GM12878 (cell line): ENCODE measurements at regions not wholly inside any gene's neighbourhood (a gene's known extent, or its start where the extent isn't known, plus 50 kb on each side); places are given as distances from the start of the nearest gene placed in this dataset.

ENCODE experiments used
- ATF7 ChIP-seq: fragments of 450-650 bp; IDR thresholded peaks from 2 replicates; pipeline ENCODE4 v1.6.1; 2016; ENCODE audit warnings: low read depth, mild to moderate bottlenecking
- BACH1 ChIP-seq: fragments of 450-650 bp; IDR thresholded peaks from 2 replicates; pipeline ENCODE4 v1.6.1; 2017; ENCODE audit warnings: mild to moderate bottlenecking, borderline replicate concordance
- BHLHE40 ChIP-seq, 2 experiments: fragments of 450-650 bp in 1 of 2; IDR thresholded peaks; 2 replicates each; pipeline ENCODE4 v1.6.1; 2011 to 2017; ENCODE audit warnings: low read depth in 2 of 2, borderline replicate concordance in 1 of 2, improper control_type of control experiment in 1 of 2, low read length in 1 of 2, mild to moderate bottlenecking in 1 of 2
- CBX3 ChIP-seq: fragments of 200-600 bp; sonication (generic); IDR thresholded peaks from 2 replicates; pipeline ENCODE4 v1.6.1; 2016; ENCODE audit warnings: low read depth, borderline replicate concordance
- CREB1 ChIP-seq: IDR thresholded peaks from 2 replicates; pipeline ENCODE4 v1.6.1; 2012; ENCODE audit warnings: low read depth, mild to moderate bottlenecking, inconsistent platforms
- E2F8 ChIP-seq: fragments of 450-650 bp; IDR thresholded peaks from 2 replicates; pipeline ENCODE4 v1.6.1; 2018; ENCODE audit warnings: mild to moderate bottlenecking, low read depth, moderate library complexity; ENCODE audit not compliant: partially characterized antibody
- ESRRA ChIP-seq: IDR thresholded peaks from 2 replicates; pipeline ENCODE4 v1.6.1; 2012; ENCODE audit warnings: mild to moderate bottlenecking, low read length, improper control_type of control experiment
- EZH2 ChIP-seq: IDR thresholded peaks from 2 replicates; pipeline ENCODE4 v1.6.1; 2012; ENCODE audit warnings: low read depth, mild to moderate bottlenecking, control low read depth, inconsistent platforms, low read length, borderline replicate concordance; ENCODE audit not compliant: control insufficient read depth
- FOXM1 ChIP-seq: IDR thresholded peaks from 2 replicates; pipeline ENCODE4 v1.6.1; 2012; ENCODE audit warnings: low read depth, mild to moderate bottlenecking, inconsistent platforms, low read length, moderate library complexity
- IKZF2 ChIP-seq, 2 experiments: fragments of 450-650 bp; IDR thresholded peaks; 2 replicates each; pipeline ENCODE4 v1.6.1; 2017; ENCODE audit warnings: mild to moderate bottlenecking in 2 of 2, moderate library complexity in 2 of 2
- MLLT1 ChIP-seq: fragments of 450-650 bp; IDR thresholded peaks from 2 replicates; pipeline ENCODE4 v1.6.1; 2016; ENCODE audit warnings: mild to moderate bottlenecking
- MTA2 ChIP-seq: fragments of 450-650 bp; IDR thresholded peaks from 2 replicates; pipeline ENCODE4 v1.6.1; 2016; ENCODE audit warnings: low read depth, mild to moderate bottlenecking, moderate library complexity
- NBN ChIP-seq: fragments of 450-650 bp; IDR thresholded peaks from 2 replicates; pipeline ENCODE4 v1.6.1; 2016
- NR2C2 ChIP-seq: IDR thresholded peaks from 2 replicates; pipeline ENCODE4 v1.6.1; 2011; ENCODE audit warnings: borderline replicate concordance, low read depth; ENCODE audit not compliant: control insufficient read depth, insufficient read length
- PAX8 ChIP-seq: fragments of 450-650 bp; IDR thresholded peaks from 2 replicates; pipeline ENCODE4 v1.6.1; 2017; ENCODE audit warnings: mild to moderate bottlenecking, moderate library complexity
- POU2F2 ChIP-seq: IDR thresholded peaks from 3 replicates; pipeline ENCODE4 v1.6.1; 2011; ENCODE audit warnings: low read depth, mild to moderate bottlenecking, low read length, borderline replicate concordance
- SRF ChIP-seq, 2 experiments: IDR thresholded peaks; 2 replicates each; pipeline ENCODE4 v1.6.1; 2011; ENCODE audit warnings: low read depth in 2 of 2, low read length in 2 of 2, mild to moderate bottlenecking in 1 of 2, moderate library complexity in 1 of 2
- TAF1 ChIP-seq: IDR thresholded peaks from 2 replicates; pipeline ENCODE4 v1.6.1; 2011; ENCODE audit warnings: mild to moderate bottlenecking, low read depth, low read length, borderline replicate concordance
- TCF3 ChIP-seq: IDR thresholded peaks from 2 replicates; pipeline ENCODE4 v1.6.1; 2012; ENCODE audit warnings: low read depth, mild to moderate bottlenecking, low read length, borderline replicate concordance; ENCODE audit not compliant: insufficient read depth
- ZNF622 ChIP-seq: fragments of 450-650 bp; IDR thresholded peaks from 2 replicates; pipeline ENCODE4 v1.6.1; 2017; ENCODE audit warnings: mild to moderate bottlenecking, inconsistent platforms
- TF ChIP-seq, protein P1 (sequence below): fragments of 450-650 bp; IDR thresholded peaks from 2 replicates; pipeline ENCODE4 v1.6.1; 2018; ENCODE audit warnings: borderline replicate concordance, mild to moderate bottlenecking; ENCODE audit not compliant: partially characterized antibody
- TF ChIP-seq, protein P2 (sequence below): fragments of 450-650 bp; IDR thresholded peaks from 2 replicates; pipeline ENCODE4 v1.6.1; 2017; ENCODE audit warnings: low read depth, mild to moderate bottlenecking, moderate library complexity

DNA sequence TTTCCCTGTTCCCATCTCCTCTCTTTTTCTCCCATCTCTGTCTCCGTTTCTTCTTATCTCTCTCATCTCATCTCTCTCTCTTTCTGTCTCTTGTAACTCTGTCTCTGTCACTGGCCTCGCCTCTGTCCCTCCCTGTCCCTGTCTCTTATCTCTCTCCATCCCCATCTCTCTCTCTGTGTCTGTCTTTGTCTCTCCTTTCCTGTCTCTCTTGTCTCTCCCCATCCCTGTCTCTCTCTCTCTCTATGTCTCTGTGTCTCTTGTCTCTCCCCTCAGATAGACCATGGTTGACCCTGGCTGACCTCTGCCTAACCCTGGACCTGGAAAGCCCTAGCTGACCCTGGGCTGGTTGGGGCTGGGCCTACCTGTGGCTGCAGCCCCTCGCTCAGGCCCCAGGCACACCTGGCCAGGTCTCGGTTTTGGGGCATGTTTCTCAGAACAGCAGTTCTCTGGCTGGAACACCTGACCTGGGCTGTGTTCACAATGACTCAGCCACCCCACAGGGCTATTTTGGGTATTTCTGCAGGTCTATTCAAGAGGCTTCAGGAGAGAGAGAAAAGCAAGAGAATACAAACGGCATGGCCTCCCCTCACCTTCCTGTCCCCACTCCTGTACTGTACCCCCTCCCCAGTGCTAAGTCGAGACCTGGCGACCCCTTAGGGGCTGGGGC is 174.4 kb downstream of the TMEM121 start (continued):
- TF ChIP-seq, protein P1, sequence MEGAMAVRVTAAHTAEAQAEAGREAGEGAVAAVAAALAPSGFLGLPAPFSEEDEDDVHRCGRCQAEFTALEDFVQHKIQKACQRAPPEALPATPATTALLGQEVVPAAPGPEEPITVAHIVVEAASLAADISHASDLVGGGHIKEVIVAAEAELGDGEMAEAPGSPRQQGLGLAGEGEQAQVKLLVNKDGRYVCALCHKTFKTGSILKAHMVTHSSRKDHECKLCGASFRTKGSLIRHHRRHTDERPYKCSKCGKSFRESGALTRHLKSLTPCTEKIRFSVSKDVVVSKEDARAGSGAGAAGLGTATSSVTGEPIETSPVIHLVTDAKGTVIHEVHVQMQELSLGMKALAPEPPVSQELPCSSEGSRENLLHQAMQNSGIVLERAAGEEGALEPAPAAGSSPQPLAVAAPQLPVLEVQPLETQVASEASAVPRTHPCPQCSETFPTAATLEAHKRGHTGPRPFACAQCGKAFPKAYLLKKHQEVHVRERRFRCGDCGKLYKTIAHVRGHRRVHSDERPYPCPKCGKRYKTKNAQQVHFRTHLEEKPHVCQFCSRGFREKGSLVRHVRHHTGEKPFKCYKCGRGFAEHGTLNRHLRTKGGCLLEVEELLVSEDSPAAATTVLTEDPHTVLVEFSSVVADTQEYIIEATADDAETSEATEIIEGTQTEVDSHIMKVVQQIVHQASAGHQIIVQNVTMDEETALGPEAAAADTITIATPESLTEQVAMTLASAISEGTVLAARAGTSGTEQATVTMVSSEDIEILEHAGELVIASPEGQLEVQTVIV, result no peak
- TF ChIP-seq PAX8 (no peak), ESRRA (no peak), TCF3 (peak; percentile 94), SRF (IDR thresholded peaks at IDR 0.05; ENCODE audit: low read depth in 2 of 2, low read length in 2 of 2) (no peak), CREB1 (peak; percentile 44), FOXM1 (peak; percentile 88), ZNF622 (no peak), ATF7 (peak; percentile 61; the same call in 1 of the 2 replicates), IKZF2 (IDR thresholded peaks at IDR 0.05) (peak; percentile 77 to 81), POU2F2 (peak; percentile 16; the same call in 1 of the 3 replicates), MLLT1 (peak; percentile 99), CBX3 (no peak), TAF1 (no peak), NBN (peak; percentile 98), BACH1 (peak; percentile 84; the same call in 1 of the 2 replicates), E2F8 (no peak), BHLHE40 (IDR thresholded peaks at IDR 0.05; ENCODE audit: borderline replicate concordance in 1 of 2, low read depth in 2 of 2, low read length in 1 of 2) (peak; percentile 72 to 82), EZH2 (no peak), MTA2 (peak; percentile 64; the same call in 1 of the 2 replicates), NR2C2 (no peak)
- TF ChIP-seq, protein P2, sequence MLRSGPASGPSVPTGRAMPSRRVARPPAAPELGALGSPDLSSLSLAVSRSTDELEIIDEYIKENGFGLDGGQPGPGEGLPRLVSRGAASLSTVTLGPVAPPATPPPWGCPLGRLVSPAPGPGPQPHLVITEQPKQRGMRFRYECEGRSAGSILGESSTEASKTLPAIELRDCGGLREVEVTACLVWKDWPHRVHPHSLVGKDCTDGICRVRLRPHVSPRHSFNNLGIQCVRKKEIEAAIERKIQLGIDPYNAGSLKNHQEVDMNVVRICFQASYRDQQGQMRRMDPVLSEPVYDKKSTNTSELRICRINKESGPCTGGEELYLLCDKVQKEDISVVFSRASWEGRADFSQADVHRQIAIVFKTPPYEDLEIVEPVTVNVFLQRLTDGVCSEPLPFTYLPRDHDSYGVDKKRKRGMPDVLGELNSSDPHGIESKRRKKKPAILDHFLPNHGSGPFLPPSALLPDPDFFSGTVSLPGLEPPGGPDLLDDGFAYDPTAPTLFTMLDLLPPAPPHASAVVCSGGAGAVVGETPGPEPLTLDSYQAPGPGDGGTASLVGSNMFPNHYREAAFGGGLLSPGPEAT, result peak; percentile 78; the same call in 1 of the 2 replicates
